Uterus (tissue), 2 donors: ENCODE measurements at regions not wholly inside any gene's neighbourhood (a gene's known extent, or its start where the extent isn't known, plus 50 kb on each side); places are given as distances from the start of the nearest gene placed in this dataset.

Experiments used
- POLR2A ChIP-seq, 2 donors: fragments of 450-650 bp; IDR thresholded peaks; one replicate each; pipeline ENCODE4 v1.6.1; 2016; ENCODE audit warnings: antibody characterized with exemption in 2 of 2, mild to moderate bottlenecking in 1 of 2, moderate library complexity in 1 of 2
- TF ChIP-seq, protein P1 (sequence below), 4 experiments: fragments of 200-600 bp in 2 of 4; fragments of 450-650 bp in 2 of 4; sonication (generic) in 2 of 4; IDR thresholded peaks; one replicate each; pipeline ENCODE4 v1.5.1; 2016 to 2019; ENCODE audit warnings: antibody characterized with exemption in 4 of 4, mild to moderate bottlenecking in 2 of 4, moderate library complexity in 1 of 4

GRCh38 chr5:105702323-105702722, 1968.4 kb downstream of the EFNA5 start:
- TF ChIP-seq, protein P1, sequence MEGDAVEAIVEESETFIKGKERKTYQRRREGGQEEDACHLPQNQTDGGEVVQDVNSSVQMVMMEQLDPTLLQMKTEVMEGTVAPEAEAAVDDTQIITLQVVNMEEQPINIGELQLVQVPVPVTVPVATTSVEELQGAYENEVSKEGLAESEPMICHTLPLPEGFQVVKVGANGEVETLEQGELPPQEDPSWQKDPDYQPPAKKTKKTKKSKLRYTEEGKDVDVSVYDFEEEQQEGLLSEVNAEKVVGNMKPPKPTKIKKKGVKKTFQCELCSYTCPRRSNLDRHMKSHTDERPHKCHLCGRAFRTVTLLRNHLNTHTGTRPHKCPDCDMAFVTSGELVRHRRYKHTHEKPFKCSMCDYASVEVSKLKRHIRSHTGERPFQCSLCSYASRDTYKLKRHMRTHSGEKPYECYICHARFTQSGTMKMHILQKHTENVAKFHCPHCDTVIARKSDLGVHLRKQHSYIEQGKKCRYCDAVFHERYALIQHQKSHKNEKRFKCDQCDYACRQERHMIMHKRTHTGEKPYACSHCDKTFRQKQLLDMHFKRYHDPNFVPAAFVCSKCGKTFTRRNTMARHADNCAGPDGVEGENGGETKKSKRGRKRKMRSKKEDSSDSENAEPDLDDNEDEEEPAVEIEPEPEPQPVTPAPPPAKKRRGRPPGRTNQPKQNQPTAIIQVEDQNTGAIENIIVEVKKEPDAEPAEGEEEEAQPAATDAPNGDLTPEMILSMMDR (IDR thresholded peaks at IDR 0.05), result no peak
- TF ChIP-seq POLR2A (IDR thresholded peaks at IDR 0.05), result no peak
